Activated CD4-positive, alpha-beta T cell treated with anti-CD3 and anti-CD28 coated beads, Interleukin-2, amount 50 U/mL, for 48 hours (primary cell): ENCODE measurements at regions not wholly inside any gene's neighbourhood (a gene's known extent, or its start where the extent isn't known, plus 50 kb on each side); places are given as distances from the start of the nearest gene placed in this dataset.
"Not testable (repeated sequence)": the region's sequence is repeated elsewhere in the genome, so short reads cannot be mapped to it uniquely, and the experiment has no call there.

Experiments used
- DNase-seq, 2 experiments: peaks; one replicate each; pipeline ENCODE4 v3.0.0-alpha.2; 2020

- no peak for DNase-seq
Measured at GRCh38 chr20:48350313-48350988, 477.3 kb downstream of the PREX1 start.

DNA sequence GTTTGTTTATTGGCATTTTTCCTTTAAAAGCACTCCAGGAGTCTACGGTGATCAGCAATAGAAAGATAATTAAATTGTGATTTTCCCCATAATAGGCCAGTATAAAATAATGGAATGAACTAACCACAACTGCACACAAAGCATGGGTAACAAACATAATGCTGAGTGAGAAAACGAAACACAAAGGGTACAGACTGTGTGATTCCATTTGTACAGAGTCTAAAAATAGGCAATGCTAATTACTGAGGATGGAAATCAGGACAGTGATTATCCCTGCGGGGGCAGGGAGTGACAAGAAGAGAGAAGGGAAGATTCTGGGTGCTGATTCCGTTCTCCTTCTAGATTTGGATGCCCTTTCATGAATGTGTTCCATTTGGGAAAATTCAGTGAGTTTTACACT is 478.1 kb downstream of the PREX1 start:
- DNase-seq, result no peak

GRCh38 chr20:48348022-48348421 is 479.8 kb downstream of the PREX1 start:
- DNase-seq, result no peak

- DNase-seq, result no peak
Measured at GRCh38 chr20:48342822-48343513, 484.8 kb downstream of the PREX1 start.

GRCh38 chr20:48340883-48341281 is 486.9 kb downstream of the PREX1 start:
- DNase-seq, result no peak

DNA sequence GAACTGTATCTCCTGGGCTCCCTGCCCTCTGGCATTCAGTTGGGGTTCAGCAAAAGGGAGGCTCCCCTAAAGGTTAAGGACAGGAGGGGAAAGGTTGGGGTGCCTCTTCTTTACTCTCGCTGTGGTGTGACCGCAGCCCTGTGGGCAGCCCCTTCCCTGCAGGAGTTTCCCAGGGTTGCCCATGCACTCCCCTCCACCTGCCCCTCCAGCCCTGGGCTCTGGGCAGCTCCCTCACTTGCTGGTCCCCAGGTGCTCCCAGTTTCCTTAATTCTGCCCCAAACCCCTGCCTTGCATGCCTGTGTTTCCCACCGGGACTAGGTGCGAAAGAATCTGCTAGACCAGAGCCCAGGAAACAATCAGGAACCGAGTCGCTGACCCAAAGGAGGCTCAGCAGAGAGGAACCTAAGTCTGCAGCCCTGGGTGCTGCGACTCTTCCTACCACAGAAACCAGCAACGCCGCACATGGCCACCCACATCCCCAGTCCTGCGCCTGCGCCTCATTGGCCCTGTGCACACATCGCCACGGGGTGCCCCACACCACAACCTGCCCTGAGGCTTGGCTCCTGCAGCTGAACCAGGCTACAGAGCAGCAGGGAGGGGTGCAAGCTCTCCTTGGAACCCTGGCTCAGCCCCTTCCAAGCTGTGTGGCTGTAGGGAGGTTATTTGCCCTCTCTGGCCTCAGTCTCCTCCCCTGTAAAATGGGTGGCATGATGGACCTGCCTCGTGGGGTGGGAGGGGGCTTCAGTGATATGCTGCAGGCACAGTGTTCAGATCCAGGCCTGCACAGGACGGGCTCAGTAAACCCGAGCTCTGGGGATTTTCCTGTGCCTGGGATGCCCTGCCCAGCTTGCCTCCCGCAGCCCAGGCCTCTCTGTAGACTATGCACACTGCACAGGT is 487.6 kb downstream of the PREX1 start:
- DNase-seq, result no peak

DNA sequence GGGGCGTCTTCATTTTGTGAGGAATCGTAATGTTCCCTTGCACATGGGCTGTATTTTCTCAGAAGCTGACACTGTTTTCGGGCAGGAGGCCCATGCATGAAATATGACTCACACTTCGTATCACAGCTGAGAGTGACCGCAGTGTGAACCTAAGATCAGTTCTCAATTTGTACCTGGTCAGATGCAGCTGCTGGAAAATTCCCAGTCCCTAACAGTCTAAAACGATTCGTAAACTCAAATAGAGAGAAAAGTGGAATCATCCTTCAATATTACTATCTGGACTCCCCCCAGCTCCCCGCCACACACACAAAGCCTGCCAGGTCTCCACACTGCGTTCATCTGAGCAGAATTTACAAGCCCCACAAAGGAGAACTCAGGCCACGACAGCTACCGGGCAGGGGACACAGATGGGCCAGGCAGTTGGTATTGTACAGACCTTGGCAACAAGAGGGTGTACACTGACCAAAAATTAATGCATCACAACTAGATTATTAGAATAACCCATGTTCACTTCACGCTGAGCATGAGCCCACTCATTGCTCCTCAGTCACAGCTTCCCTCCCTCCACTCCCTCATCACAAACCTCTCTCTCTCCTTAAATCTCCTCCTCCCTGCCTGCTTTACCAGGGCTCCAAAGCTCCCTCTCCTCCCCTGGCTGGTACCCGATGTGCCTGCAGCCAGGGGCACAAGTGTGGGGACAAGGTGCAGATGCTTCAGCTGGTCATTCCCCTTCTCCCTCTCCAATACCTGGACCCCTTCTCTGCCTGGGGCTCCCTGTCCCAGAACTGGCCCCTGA is 488.4 kb downstream of the PREX1 start:
- DNase-seq, result no peak

DNA sequence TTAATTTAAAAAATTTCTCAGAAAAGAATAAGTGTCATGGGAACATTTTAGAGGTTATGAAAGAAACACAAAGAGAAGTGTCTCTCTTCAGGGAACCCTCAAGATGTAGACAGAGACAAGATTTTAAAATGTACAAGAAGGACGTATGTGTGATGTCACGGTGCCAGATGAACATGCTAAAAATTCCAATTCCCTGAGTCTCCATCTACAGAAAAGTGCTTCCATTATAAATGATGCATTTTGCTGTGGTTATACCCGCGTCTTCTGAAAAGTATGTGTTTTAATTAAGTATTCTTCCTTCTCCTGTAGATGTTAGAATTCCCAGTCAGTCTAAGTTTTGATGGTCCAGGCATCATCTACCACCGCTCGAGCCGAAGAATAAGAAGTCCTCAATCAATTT is 489.1 kb downstream of the PREX1 start:
- no peak for DNase-seq

GRCh38 chr20:48336597-48336996 is 491.2 kb downstream of the PREX1 start:
- no peak for DNase-seq

DNA sequence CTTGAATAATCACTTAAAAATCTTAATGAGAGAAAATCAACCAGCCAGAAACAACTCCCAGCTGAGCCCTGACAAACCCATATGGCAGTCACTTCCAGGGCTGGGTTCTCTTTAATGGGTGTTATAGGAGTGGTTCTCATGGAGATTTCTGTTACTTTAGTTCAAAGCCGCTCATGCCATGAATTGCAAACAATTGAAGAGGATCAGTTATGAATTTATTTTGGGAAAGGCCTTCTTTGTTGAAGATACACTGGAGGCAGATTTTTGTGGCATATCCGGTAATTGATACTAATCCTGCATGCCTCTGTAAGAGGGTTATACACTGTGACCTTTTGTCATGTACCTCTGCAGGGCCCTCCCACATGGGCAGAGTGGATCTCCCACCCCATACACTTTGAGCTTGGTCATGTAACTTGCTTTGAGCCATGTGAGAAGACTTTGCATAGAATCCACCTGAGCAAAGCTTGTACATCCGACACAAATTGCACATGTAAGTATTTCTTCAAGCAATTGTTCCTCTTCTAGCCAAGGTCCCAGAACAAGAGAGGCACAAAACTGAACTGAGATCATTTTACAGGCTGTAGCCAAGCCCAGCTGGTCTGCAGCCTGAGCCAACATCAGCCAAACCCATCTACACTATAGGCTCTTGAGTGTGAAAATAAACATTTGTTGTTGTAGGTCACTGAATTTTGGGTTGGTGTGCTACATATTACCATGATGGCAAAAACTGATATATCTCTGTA is 492.3 kb downstream of the PREX1 start:
- no peak for DNase-seq

- no peak for DNase-seq
Measured at GRCh38 chr20:48333707-48334106, 494.1 kb downstream of the PREX1 start.

- no peak for DNase-seq
Measured at GRCh38 chr20:48332555-48332954, 495.2 kb downstream of the PREX1 start.

- no peak for DNase-seq
Measured at GRCh38 chr20:48331518-48332286, 496.1 kb downstream of the PREX1 start.

DNA sequence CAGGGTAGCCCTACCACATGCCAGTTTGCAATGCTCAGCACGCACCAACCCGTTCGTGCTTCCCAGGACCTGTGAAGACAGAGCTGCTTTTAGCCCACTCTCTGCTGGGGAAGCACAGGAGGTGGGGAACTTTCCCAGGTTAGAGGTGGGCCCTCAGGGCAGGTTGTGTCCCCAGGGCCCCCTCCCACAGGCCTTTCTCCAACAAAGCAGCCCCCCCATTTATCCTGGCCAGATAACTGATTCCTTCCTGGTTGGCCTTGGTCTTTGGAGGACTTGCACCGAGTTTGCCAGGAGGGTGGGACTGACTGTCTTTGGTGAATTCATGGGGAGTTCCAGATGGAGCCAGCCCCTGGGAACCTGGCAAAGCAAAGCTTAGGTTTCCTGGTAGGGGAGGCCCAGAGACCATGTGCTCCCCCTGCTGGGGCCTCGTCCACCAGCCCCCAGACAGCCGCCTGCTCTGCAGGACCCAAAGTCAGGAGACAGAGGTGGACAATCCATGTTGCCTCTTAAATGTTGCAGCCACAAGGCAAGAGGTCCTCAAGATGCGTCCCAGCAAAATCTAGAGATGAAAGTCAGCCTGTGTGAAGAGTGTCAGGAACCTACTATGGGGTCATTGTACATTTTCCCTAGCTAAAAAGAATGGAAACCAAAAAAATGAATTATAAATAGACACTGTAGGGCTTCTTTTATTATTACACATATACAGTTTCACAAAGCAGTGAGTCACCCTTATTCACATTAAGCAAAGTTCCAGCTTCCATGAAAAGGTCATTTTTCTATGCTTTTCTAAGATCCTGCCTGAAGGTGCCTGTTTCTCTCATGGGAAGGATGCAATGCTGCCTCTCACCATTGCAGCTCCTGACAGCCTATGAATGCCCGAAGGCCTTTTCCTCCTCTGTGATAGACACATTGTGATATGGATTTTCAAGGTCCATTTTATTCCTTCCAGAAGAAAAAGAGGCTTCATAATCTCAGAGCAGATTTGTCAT is 497.8 kb downstream of the PREX1 start:
- no peak for DNase-seq

GRCh38 chr20:48329031-48329615 is 498.7 kb downstream of the PREX1 start:
- DNase-seq, result no peak

DNA sequence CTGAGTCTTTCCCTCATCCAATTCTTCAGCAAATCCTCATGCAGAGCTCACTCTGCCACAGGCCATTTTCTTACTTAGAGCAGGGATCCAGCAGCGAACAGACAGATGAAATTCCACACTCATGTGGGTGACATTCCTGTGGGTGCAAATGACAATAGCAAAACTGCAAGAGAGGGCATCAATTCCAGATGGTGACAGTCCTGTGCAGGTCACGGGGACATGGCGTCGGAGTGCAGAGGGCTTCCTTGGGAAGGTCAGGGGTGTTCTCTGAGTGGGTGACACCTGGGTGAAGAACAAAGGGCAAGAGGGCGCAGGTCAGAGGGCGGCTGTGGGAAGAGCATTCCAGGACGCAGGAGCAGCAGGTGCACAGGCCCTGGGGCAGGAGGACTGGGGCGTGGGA is 500.0 kb downstream of the PREX1 start:
- DNase-seq, result not testable (repeated sequence)

DNA sequence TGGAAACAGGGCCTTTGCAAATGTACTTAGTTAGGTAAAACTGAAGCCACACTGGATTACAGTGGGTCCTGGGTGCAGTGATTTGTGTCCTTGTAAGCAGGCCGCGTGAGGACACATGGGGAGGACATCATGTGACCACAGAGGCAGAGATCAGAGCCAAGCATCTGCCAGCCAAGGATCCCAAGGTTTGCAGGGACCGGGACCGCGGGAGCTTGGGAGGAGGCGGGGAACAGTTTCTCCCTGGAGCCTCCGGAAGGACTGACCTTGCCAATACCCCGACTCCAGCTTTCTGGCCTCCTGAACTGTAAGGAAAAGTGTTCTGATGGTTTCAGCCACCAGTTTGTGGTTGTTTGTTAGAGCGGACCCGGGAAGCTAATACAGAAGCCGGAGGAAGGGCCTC is 500.9 kb downstream of the PREX1 start:
- no peak for DNase-seq

DNA sequence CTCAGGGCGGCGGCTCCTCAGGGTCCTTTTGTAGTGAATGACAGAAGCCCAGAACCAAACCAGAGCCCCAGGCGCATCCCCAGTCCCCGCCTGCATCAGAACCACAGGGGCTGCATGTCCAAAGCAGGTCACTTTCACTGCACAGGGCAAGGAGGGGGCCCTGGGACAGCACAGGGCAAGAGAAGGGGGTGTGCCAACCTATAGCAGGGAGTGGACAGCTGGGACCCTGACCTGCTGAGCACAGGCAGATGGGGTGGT is 501.4 kb downstream of the PREX1 start:
- no peak for DNase-seq

- DNase-seq, result no peak
Measured at GRCh38 chr20:48325656-48326433, 502.0 kb downstream of the PREX1 start.
